Activated effector memory CD4-positive, alpha-beta T cell treated with anti-CD3 and anti-CD28 coated beads, Interleukin-2, amount 50 U/mL, for 16 hours (primary cell): ENCODE measurements at regions not wholly inside any gene's neighbourhood (a gene's known extent, or its start where the extent isn't known, plus 50 kb on each side); places are given as distances from the start of the nearest gene placed in this dataset.

ENCODE experiments used
- DNase-seq: peaks from one replicate; pipeline ENCODE4 v3.0.0-alpha.2; 2020

GRCh38 chr3:118011910-118012309 is 1022.7 kb downstream of the IGSF11 start:
- no peak for DNase-seq

- DNase-seq = no peak
These were observed 1005.6 kb downstream of the IGSF11 start for GRCh38 chr3:118029049-118029448.

- no peak for DNase-seq
These were observed 998.4 kb downstream of the IGSF11 start for GRCh38 chr3:118036215-118036614.

GRCh38 chr3:118055381-118055780 is 979.3 kb downstream of the IGSF11 start:
- no peak for DNase-seq

GRCh38 chr3:118057086-118057485 is 977.6 kb downstream of the IGSF11 start:
- no peak for DNase-seq

- no peak for DNase-seq
These were observed 975.5 kb downstream of the IGSF11 start for GRCh38 chr3:118059096-118059495.

GRCh38 chr3:118067439-118067838 is 967.2 kb downstream of the IGSF11 start:
- no peak for DNase-seq

- DNase-seq = no peak
These were observed 958.8 kb downstream of the IGSF11 start for GRCh38 chr3:118075873-118076272.

- no peak for DNase-seq
These were observed 957.3 kb downstream of the IGSF11 start for GRCh38 chr3:118077332-118077731.

- no peak for DNase-seq
These were observed 953.8 kb downstream of the IGSF11 start for GRCh38 chr3:118080889-118081288.

GRCh38 chr3:118088696-118089095 is 946.0 kb downstream of the IGSF11 start:
- no peak for DNase-seq

- no peak for DNase-seq
These were observed 945.1 kb downstream of the IGSF11 start for GRCh38 chr3:118089563-118089962.

- no peak for DNase-seq
These were observed 937.4 kb downstream of the IGSF11 start for GRCh38 chr3:118097226-118097625.

- no peak for DNase-seq
These were observed 937.0 kb downstream of the IGSF11 start for GRCh38 chr3:118097660-118098059.

- DNase-seq = no peak
These were observed 935.8 kb downstream of the IGSF11 start for GRCh38 chr3:118098827-118099226.

- DNase-seq = no peak
These were observed 932.8 kb downstream of the IGSF11 start for GRCh38 chr3:118101891-118102290.

- DNase-seq = no peak
These were observed 931.9 kb downstream of the IGSF11 start for GRCh38 chr3:118102737-118103136.

- no peak for DNase-seq
These were observed 926.4 kb downstream of the IGSF11 start for GRCh38 chr3:118108201-118108600.

GRCh38 chr3:118108769-118109168 is 925.9 kb downstream of the IGSF11 start:
- no peak for DNase-seq

GRCh38 chr3:118110211-118110610 is 924.4 kb downstream of the IGSF11 start:
- no peak for DNase-seq

- no peak for DNase-seq
These were observed 917.7 kb downstream of the IGSF11 start for GRCh38 chr3:118116991-118117390.

GRCh38 chr3:118126751-118127150 is 907.9 kb downstream of the IGSF11 start:
- no peak for DNase-seq

- DNase-seq = no peak
These were observed 906.7 kb downstream of the IGSF11 start for GRCh38 chr3:118127992-118128391.

GRCh38 chr3:118128886-118129285 is 905.8 kb downstream of the IGSF11 start:
- DNase-seq = no peak

- DNase-seq = no peak
These were observed 896.9 kb downstream of the IGSF11 start for GRCh38 chr3:118137778-118138177.

- no peak for DNase-seq
These were observed 889.7 kb downstream of the IGSF11 start for GRCh38 chr3:118144919-118145318.
